Ovary (tissue), 3 donors: ENCODE measurements at regions not wholly inside any gene's neighbourhood (a gene's known extent, or its start where the extent isn't known, plus 50 kb on each side); places are given as distances from the start of the nearest gene placed in this dataset.

Experiments
- POLR2A ChIP-seq: fragments of 450-650 bp; IDR thresholded peaks from one replicate; pipeline ENCODE4 v1.6.1; 2017; ENCODE audit warnings: antibody characterized with exemption, mild to moderate bottlenecking, moderate library complexity
- TF ChIP-seq, protein P1 (sequence below), 3 donors: fragments of 450-650 bp in 2 of 3; fragments of 200-600 bp in 1 of 3; IDR thresholded peaks; one replicate each; pipeline versions ENCODE4 v1.5.1 to v1.8.0; 2016 to 2022; ENCODE audit warnings: antibody characterized with exemption in 3 of 3, mild to moderate bottlenecking in 1 of 3
- donor health status: DM: no; HTN: no; CAD: no.

- TF ChIP-seq, protein P1, sequence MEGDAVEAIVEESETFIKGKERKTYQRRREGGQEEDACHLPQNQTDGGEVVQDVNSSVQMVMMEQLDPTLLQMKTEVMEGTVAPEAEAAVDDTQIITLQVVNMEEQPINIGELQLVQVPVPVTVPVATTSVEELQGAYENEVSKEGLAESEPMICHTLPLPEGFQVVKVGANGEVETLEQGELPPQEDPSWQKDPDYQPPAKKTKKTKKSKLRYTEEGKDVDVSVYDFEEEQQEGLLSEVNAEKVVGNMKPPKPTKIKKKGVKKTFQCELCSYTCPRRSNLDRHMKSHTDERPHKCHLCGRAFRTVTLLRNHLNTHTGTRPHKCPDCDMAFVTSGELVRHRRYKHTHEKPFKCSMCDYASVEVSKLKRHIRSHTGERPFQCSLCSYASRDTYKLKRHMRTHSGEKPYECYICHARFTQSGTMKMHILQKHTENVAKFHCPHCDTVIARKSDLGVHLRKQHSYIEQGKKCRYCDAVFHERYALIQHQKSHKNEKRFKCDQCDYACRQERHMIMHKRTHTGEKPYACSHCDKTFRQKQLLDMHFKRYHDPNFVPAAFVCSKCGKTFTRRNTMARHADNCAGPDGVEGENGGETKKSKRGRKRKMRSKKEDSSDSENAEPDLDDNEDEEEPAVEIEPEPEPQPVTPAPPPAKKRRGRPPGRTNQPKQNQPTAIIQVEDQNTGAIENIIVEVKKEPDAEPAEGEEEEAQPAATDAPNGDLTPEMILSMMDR (IDR thresholded peaks at IDR 0.05): no peak
- TF ChIP-seq POLR2A: no peak
These were observed 140.5 kb upstream of the WSCD1 start for GRCh38 chr17:5929721-5930120.
